GM19240 (cell line): ENCODE measurements at regions not wholly inside any gene's neighbourhood (a gene's known extent, or its start where the extent isn't known, plus 50 kb on each side); places are given as distances from the start of the nearest gene placed in this dataset.

ENCODE experiments used
- DNase-seq: peaks from one replicate; pipeline ENCODE4 v3.0.0; 2011; ENCODE audit warnings: low spot score; ENCODE audit not compliant: insufficient read length

GRCh38 chr1:229817936-229818335 is 191.9 kb downstream of the URB2 start:
- DNase-seq = no peak

- no peak for DNase-seq
These were observed 193.0 kb downstream of the URB2 start for GRCh38 chr1:229819091-229819490.

- no peak for DNase-seq
These were observed 196.0 kb downstream of the URB2 start for GRCh38 chr1:229822026-229822425.

DNA sequence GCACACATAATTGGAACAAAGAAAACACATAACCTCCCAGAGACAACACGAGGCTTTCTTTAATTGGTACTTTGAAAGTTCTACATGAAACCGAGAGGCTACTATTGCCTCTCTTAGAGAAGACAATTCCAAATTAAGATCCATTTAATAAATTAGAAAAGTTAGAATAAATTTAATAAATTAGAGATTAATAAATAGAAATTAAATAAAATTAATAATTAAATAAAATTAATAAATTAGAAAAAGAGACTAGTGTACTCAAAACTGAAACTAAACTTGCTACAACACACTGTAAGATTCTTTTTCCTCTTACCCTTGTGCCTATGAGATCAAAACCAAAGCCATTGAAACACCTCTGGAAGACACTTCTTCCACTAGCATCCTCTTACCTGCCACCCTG is 199.0 kb downstream of the URB2 start:
- DNase-seq = no peak

DNA sequence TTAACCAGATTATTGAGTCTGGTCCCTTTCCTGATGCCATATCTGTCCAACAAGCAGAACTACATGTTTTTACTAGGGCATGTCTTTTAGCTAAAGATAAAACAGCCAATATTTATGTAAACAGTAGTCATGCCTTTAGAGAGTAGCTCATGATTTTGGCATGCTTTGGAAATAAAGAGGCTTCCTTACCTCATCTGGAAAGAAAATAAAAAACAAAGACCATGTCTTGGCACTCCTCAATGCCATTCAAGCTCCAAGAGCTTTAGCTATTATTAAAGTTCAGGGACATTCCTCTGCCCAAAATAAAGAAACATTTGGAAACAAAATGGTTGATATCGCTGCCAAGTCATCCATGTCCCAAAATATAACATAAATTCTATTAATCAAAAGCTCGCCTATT is 202.4 kb downstream of the URB2 start:
- no peak for DNase-seq

DNA sequence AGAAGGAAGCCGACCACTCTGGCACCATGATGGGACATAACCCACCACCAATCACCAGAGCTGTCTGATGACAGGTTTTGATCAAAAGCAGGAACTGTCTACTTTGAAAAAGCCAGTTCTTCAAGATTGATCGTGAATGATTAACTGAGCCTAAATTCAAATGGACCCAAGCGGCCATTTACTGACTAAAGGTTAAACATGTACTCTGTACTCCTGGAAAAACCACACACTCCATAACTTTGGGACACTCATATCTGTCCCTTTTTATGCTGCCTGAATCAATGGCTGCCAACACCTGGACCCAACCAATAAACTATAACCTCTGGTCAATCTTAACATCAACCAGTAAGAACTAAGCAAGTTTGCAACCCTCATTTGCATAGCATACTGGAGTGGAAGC is 206.6 kb downstream of the URB2 start:
- DNase-seq = no peak

- no peak for DNase-seq
These were observed 208.2 kb downstream of the URB2 start for GRCh38 chr1:229834230-229834629.

DNA sequence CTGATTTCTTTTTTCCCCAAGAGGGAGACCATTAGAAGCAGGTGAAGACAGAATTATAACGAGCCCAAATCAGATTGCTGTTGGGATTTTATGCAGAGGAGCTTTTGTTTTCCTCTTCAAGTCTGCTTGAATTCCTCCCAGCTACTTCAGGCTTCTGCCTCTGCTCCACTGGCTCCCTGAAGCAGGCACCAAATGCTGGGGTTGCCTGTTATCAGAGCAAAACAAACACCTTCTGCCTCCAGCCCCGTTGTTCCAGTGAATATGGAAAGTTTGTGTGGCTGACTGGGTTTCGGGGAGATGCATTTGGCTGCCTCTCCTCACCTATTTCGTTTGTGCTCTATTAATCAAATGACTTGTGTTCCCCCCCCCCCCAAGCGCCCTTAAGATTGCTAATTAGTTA is 209.2 kb downstream of the URB2 start:
- DNase-seq = no peak

DNA sequence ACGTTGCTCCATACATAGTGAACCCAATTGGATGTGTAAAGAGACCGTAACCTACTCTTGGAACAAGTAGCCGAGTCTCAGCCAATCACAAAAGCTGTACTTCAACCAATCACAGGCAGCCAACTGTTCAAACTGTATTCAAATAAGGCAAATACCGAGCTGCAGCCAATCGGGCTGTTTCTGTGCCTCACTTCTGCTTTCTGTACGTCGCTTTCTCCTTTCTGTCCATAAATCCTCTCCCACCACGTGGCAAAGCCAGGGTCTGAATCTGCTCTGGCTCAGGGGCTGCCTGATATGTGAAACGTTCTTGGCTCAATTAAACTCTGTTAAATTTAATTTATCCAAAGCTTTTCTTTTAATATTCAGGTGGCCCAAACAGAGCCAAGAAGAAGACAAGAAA is 210.3 kb downstream of the URB2 start:
- no peak for DNase-seq

- DNase-seq = no peak
These were observed 212.2 kb downstream of the URB2 start for GRCh38 chr1:229838204-229838603.

DNA sequence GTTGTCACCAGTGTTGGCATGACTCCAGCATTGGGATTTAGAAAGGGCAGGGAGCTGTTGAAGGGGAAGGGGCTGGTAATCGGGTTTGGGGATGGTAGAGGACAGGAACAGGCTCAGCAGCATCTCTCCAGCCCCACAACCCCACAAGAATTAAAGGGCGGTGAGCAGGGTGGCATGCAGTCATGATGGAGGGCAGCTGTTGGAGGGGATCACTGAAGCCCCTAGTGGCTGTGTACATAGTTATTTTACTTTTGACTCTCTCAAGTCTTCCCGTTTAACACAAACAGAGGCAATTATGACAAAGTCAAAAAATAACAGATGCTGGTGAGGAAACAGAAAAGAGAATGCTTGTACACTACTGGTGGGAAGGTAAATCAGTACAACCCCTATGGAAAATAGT is 213.8 kb downstream of the URB2 start:
- no peak for DNase-seq

- DNase-seq = no peak
These were observed 215.2 kb downstream of the URB2 start for GRCh38 chr1:229841230-229841629.

- DNase-seq = no peak
These were observed 216.5 kb downstream of the URB2 start for GRCh38 chr1:229842302-229843255.

DNA sequence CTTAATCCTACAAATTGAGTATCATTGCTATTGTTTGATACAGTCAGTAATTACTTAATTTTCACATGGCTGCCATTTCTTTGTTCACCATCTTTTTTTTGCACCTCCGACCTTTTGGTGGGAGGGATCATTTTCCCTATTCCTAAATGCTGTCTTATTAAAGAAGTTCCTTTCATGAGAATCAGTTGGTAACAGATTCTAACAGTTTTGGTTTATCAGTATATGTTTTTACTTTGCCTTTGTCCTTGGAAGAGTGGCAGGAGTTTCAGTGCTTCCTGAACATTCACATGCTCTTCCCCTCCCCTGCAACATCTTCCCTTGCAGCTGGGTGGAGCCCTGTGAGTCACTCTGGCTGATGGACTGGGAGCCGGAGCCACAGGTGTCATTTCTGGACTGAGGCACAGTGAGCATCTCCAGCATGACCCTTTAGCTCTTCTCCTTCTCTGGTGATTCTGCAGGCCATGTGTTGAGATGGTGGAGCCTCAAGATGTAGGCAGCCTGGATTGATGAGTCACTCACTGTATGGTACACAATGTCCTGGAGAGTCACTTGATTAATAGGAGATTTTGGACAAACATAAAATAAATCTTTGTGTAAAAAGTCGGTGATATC is 217.7 kb downstream of the URB2 start:
- DNase-seq = no peak

DNA sequence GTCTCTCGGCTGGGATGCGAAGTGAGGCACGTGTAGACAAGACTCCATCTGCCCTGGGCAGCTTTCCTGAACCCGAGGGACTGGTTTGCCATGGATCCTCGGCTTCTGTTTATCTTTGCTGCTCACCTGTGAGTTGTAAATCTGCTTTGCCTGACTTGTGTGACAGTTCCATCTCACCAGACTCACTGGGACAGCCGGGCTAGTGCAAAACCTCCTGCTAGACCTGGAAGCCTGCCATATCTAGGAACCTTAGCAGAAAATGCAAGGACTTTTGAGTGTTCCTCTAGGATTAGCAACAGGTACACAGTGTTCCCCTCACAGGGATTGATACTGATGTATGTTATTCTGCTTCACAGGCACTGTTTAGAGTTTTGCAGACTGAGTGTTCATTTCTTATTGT is 218.6 kb downstream of the URB2 start:
- no peak for DNase-seq

DNA sequence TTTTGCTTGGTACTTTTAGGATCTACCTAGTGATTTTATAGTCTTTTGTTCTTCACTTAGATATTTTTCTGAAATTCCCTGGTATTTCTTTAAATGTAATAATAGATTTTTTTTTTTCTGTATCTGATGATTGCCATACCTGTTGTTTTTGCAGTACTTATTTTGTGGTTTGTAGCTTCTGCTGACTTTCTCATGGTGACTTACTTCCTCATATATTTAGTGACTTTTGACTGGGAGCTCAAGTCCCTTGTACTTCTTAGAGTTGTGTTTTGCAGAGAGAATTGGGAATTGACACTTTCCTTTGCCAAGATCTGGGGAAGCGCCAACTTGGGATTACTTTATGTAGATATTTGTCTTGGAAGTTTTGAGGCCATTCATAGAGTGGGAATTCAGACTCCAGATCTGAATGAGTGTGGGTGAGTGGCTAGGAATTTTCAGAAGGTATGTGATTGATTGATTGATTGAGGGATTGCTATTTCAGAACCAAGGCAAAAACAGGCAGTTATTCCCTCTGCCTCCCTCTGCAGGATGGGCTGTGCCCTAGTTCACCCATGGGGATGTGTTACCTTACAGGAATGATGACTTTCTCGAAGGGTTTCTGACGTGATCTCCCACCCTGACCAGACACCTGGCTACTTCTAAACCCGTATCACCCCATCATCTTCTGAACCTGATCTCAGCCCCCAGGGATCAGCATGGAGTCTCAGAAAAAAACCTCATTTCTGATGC is 219.5 kb downstream of the URB2 start:
- no peak for DNase-seq

- DNase-seq = no peak
These were observed 220.3 kb downstream of the URB2 start for GRCh38 chr1:229846351-229846750.

- no peak for DNase-seq
These were observed 218.0 kb upstream of the GALNT2 start for GRCh38 chr1:229848752-229849677.

DNA sequence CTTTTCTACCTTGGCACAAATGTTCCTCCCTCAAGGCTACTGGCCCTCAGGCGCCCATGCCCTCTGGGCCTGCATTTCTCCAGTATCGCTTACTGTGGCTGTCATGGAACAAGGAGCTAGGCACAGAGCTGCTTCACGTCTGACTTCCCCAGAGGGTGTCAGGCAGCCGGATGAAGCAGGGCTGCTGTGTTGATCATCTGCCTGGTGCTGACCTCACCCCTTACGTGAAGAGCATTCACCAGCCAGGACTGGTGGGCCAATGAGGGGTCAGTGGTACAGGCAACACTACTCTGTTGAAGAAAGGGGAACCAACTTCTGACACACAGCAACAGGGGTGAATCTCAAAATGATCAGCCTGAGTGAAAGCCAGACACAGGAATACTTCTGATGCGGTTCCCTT is 215.5 kb upstream of the GALNT2 start:
- no peak for DNase-seq

GRCh38 chr1:229853751-229854150 is 213.3 kb upstream of the GALNT2 start:
- no peak for DNase-seq

- no peak for DNase-seq
These were observed 212.4 kb upstream of the GALNT2 start for GRCh38 chr1:229854620-229855019.
